ENCODE measurements at regions not wholly inside any gene's neighbourhood (a gene's known extent, or its start where the extent isn't known, plus 50 kb on each side); places are given as distances from the start of the nearest gene placed in this dataset.
A peak's percentile ranks its signal among the peaks of the same experiment; 100 is the strongest.

DNA sequence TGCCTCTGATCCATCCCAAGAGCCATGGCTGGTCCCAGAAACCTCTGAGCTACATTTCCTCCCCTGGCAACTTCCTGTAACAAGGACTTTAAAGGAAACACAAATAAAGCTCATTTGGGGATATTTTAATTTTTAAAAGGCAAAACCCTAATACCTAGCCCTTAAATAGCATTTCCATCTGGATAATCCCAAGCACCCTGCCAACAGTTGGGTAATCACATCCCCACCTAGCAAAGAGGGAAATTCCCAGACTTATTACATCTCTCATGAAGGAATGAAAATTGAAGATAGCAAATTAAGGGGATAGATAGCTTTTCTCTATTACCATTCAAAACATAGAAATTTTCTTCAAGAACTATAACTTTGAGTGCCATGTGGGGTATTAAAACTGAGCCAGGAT is 213.7 kb upstream of the BMP4 start:
- no peak for DNase-seq (ENCODE audit: low read depth in 4 of 4, low spot score in 2 of 4)

DNA sequence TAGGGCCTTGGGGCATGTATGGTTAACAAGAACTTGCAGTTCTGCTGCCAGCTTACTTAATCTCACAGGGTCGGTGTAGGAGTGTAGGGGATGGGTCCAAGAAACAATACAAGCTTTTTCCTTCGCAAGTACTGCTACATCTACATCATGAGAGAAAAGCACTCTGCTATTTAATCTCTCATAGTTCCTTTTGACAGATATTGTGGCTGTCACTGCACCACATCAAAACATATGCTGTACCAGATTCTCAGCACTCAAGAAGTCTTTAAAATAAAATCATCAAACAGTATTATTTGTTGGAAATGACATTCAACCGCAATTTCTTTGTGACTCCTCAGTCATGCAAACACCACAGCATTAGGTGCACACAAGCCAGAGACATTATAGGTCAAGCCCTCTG is 215.5 kb upstream of the BMP4 start:
- no peak for DNase-seq (ENCODE audit: low read depth in 4 of 4, low spot score in 2 of 4)

DNA sequence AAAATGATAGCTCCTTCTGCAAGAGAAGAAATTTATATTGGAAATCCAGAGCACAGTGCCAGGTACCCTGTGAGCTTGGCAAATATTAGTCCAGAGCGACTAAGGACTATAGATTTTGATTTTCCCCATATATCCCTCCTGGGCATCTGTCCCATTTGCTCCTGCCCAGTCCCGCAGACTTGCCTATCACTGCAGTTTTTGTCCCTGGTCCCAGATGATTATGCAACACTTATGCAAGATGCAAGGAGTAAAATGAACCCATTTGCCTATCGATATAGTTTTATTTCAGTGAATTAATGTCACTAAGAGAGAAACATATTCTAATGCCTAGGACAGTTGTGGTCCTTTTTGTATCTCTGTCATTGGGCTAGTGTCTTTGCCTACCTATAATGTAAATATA is 215.9 kb upstream of the BMP4 start:
- no peak for DNase-seq (ENCODE audit: low read depth in 4 of 4, low spot score in 2 of 4)

DNA sequence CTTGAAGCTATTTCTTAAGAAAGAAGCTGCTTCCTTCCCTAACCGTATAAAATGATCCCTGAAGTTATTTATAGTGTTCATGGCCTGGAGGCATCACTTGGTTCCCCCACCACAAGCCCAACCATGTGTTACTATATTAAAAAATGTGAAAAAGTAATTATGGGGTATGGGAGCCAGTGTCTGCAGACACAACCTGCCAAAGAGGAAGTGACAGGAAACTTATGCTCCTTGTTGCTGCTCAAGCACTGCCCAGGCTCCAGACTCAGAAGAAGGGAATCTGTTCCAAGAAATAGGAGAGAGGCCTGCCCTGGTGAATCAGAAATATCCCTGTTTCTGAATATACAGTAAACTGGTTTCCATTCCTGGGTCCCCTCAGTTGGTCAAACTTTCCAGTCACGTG is 217.2 kb upstream of the BMP4 start:
- DNase-seq (ENCODE audit: low read depth in 4 of 4, low spot score in 2 of 4): no peak

DNA sequence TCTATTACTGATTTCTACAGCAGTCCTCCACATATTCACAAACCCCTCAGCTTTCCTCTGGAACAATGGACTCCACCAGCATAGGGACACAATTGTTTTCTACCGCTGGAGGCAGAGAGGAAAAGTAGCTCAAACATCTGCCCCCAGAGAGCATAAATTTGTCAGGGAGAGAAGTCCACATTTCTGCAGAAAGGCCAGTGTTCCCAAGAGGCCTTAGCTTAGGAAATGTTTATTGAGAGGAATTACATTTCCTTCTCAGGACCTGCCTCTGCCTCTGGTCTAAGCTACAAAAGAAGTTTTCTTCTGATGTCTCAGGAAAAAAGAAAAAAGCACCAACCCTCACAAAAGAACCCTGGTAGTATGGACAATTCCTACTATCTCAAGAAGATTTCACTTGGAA is 217.8 kb upstream of the BMP4 start:
- peak in 1 of 4 donors; percentile 45 for DNase-seq (ENCODE audit: low read depth in 4 of 4, low spot score in 2 of 4)

DNA sequence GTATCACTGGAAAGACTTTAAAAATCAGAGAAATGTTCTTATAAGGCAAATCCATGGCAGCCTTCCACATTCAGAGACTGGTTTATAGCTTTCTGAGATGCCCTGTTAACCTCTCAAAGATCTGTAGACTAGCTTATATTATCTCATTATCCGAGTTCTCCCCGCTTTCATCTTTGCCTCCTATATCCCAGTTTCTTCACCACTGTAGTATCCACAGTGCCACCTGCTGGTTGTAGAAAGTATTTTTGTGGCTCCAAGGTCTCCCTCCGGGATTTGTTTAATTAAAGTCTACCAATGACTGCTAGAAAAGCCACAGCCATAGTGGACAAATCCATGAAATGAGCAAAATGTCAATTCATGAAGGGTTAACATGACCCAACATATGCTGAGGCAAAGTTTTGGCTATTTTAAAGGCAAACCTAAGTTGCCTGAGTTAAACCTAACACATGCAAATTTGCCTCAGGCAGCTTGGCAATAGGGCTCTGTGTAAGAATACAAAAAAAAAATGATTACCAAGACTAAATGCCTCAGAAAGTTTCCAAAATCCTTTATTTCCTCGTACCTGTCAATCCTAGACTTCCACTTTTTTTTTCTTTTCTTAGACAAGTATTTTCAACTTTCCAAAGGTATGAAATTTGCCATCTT is 218.8 kb upstream of the BMP4 start:
- peak; percentile 75 to 90 (median 84) for DNase-seq (ENCODE audit: low read depth in 4 of 4, low spot score in 2 of 4)

DNA sequence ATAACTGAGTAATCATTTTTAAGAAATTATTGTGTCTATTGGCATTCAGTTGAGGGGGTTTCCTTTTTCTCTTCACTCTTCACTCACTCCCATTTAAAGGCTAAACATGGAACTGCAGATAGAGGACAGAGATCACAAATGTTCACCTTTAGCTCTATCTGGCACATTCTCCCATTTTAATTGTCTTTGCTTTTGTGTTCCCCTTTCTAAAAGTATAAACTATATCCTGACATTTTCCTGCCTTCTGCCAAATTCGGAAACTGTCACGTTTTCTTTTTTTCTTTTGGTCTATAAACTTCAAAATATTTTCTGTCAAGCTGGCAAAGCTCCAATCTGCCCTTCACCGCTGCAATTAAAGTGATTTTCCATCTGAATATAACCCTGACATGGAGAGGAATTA is 219.8 kb upstream of the CDKN3 start:
- DNase-seq (ENCODE audit: low read depth in 4 of 4, low spot score in 2 of 4): no peak

DNA sequence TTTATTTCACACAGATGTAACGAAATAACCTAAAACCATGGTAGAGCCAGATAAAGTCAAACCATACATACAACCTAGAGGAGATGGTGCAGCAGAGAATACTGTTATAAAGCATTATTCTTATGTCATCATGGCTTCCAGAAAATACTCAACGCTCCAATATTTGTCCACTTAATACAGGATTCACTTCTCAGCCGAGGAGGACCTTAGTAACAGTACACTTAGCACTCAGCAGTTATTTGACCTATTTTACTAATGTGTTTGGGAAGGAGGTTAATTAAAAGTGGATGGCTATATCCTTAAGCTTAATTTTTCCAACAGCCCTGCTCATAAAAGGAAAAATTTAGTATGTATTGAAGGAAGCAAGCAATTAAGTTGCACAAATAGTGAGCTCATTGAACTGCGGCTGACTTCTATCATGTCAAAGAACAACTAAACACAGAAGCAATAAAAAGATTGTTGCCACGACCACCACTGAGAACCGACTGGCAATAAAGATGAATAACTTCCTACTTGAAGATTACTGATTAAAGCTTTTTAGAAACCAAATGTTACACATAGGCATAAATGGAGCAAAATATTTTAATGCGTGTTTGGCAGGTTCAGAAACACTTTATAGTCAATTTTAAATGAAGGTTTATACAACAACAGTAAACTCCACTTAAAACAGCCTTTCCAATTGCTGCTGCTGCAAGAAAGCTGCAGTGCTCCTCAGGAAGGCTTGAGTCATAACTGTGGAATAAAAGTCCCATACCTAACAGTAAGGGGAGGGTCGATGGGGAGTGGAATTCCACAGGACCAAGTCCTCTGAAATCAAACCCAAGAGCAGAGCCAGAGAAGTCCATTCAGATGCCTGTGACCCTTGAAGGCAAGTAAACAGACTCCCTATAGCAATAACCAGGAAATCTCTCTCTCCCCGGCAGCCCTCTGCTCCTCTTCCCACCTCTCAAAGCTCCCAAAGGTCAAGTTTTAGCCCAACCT is 218.9 kb upstream of the CDKN3 start:
- peak in 3 of 4 donors; percentile 52 to 62 (median 59) for DNase-seq (ENCODE audit: low read depth in 4 of 4, low spot score in 2 of 4)

DNA sequence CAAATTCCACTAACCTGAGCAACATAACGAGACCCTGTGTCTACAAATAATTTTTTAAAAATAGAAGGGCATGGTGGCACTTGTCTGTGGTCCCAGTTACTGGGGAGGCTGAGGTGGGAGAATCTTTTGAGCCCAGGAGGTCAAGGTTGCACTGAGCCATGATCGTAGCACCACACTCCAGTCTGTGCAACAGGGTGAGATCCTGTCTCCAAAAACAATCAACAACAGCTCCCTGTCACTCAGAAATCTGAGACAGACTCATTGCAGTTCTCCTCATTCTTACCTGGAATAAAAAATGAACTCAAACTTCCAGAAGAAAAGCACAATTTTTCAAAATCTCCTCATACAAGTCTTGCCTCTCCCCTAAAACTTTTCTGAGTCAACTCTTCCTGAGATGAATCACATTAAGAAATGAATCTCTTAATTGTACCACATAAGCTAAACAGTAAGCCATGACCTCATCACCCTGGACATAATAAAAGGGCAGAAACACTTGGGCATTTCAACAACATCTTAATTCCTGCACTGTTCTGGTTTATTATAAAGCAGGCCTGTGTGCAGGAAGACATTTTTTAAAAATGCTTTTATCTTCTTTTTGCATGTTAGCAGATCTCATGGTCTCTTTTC is 214.3 kb upstream of the CDKN3 start:
- no peak for DNase-seq (ENCODE audit: low read depth in 4 of 4, low spot score in 2 of 4)

DNA sequence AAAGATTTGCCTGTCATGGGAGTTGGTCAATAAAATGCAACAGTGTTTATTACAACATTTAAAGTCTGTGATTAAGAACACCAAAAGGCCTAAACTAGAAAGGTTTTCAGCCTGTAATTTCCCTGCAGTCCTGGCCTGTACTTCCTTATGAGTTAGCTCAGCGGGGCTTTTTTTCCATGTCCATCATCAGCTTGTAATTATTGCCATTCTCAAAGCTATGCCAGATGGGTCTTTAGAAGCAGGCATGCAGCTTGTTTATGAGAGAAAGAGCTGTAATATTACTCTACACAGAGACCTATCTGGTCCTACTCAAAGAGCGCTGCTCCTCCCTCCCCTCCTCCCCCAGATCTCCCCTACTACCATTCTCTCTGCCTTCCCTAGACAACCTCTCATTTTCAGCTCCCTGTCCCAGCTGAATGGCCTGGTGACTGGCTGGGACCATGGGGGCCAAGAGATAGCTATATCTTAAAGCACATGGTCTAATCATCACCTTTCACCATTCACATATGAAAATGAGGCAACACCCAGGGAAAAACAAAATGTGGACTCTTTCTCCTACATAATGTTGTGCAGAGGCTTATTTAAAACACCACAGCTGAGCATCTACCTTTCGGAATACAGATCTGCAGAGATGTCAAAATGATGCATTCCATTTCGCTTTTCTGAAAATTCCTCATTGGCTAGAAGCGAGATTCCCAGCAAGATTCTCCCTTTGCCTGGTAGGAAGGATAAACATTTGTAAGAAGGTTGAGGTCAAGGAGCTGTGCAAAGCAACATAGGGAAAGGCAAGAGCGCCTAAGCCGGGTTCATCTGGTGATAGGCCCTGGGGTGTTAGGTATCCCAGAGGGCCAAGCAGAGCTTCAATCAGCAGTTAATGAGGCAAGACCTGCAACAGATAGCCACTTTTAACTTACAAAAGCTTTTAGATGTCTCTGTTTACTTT is 209.7 kb upstream of the CDKN3 start:
- DNase-seq (ENCODE audit: low read depth in 4 of 4, low spot score in 2 of 4): peak in 2 of 4 donors; percentile 41 to 56

DNA sequence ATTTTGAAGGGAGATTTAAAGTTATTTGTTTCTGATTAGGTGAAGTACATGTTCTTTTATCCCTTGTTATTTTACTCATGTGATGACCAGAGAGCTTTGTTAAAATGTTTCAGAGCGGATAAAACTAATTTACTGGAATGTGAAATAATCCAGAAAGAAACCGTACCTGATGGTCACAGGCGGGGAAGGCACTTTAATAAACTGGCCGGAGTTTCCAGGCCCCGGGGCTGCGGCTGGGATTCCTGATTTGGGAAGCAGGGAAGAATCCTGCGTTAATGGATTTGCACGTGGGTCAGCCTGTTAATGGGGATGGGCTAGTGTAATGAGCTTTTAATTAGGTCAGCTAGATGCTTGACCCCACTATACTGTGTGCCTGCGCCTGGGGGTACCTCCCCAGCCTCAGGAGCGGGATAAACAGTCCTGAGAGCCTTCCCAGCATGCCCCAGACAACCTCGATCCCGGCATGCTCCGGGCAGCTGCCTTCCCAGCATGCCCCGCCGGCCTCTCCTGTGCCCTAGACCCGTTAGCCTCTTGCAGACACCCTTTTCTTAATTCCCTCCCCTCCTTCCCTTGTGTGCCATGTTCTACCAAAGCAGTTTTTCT is 208.6 kb upstream of the CDKN3 start:
- DNase-seq (ENCODE audit: low read depth in 4 of 4, low spot score in 2 of 4): no peak

DNA sequence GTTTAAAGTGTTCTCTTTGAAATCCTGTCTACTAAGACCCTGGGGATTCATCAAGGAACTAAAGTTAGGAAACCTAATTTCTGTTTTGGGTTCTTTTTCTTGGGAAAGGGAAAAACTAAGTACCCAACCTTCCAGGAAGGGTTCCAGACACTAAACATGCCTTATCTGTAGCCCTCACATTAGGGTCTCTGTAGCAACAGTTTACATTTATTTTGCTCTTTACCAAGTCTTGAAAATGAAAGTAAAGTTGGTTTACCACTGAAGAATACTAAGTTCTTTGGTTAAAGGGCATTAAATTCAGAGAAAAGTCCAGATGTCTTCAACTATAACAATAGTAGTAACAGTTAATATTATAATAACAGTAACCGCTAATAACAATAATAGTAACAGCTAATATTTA is 207.5 kb upstream of the CDKN3 start:
- no peak for DNase-seq (ENCODE audit: low read depth in 4 of 4, low spot score in 2 of 4)

DNA sequence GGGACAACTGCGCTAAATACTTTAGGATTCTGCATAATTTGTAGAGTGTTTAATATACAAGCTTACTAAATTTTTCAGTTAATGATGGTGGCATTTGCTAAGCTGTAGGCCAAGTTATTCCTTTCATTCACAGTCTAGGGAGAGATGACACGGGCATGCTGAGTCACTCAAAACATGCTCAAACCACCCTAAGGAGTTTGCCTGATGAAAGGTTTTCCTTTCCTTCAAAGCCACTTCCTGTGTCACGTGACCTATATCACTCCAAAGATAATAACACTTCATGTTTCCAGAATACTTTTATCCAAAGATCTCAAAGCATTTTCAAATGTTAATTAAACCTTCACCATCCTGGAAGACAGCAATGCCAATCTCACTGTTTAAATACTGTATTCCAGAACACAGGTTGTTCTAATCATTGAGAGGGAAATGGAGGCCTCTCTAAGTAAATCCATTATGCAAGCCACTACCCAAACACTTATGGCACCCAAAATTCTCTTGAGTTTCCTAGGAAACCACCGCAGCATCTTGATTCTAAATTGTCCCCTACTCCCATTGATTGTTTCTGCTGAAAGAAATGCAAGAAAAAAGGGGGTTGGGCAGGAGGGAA is 207.0 kb upstream of the CDKN3 start:
- DNase-seq (ENCODE audit: low read depth in 4 of 4, low spot score in 2 of 4): no peak

DNA sequence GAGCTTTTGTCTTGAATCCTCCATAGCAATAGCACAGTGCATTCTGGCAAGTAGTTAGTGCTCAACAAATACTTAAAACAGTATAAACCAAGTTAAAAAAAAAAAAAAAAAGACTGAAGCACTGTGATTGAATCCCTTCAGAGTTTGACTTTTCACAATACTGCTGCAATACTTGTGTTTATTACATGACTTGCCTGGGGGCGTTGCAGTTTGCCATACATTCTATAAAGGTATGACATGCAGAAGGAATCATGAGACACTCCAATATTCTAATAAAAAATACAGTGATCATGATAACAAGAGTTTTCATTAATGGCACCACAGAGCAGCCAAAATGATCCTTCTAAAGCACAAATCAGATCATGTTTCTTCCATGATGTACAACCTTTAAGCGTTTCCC is 205.0 kb upstream of the CDKN3 start:
- DNase-seq (ENCODE audit: low read depth in 4 of 4, low spot score in 2 of 4): no peak

DNA sequence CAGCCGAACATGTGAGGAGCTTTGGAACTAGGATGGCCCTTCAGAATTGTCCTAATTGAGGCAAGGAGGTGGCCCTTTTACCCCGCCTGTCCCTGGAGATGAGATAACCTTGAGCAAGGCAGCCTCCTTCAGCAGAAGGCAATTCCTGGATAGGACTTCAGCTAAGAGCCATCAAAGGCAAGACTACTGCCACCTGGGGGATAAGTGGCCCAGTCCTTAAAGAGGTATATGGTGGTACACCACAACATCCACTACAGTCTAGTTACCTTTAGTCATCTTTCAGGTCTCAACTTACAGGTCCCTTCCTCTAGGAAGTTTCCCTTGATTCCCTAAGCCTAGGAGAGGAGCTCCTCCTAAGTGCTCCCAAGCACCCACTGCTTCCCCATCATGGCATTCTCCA is 204.2 kb upstream of the CDKN3 start:
- no peak for DNase-seq (ENCODE audit: low read depth in 4 of 4, low spot score in 2 of 4)

DNA sequence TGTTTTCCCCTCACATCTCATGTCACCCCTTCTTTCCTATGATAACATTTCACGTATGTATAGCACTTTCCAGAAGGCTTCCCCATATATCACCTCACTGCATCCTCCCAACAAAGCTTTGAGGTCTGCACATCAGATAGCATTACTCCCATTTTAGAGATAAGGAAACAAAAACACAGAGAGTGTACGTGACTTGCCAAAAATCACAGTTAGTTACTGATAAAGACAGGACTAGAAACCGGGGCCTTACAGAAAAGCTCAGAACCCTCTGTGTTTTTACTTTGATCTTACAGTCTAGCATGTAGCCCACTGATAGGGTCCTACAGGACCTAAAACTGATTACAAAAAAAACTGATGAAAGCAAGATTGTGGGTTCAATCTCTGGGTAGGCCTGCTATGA is 202.9 kb upstream of the CDKN3 start:
- no peak for DNase-seq (ENCODE audit: low read depth in 4 of 4, low spot score in 2 of 4)

DNA sequence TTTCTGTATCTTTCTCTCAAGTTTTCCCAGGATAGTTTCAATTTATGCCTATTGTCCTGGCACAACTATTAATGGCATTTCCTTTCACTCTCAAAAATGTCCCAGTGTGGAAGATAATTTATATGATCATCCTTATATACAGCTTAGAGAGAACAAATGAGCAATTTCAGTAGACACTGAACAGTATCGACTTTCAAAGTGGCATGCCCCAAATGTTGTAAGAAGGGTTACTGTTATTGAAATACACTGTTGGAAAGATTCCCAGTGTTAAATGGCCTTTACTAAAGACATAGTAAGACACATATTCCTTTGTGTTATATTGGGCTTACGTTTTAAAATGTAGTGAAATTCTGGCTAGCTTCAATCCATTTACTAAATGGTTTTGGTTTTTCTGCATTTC is 202.3 kb upstream of the CDKN3 start:
- DNase-seq (ENCODE audit: low read depth in 4 of 4, low spot score in 2 of 4): no peak

DNA sequence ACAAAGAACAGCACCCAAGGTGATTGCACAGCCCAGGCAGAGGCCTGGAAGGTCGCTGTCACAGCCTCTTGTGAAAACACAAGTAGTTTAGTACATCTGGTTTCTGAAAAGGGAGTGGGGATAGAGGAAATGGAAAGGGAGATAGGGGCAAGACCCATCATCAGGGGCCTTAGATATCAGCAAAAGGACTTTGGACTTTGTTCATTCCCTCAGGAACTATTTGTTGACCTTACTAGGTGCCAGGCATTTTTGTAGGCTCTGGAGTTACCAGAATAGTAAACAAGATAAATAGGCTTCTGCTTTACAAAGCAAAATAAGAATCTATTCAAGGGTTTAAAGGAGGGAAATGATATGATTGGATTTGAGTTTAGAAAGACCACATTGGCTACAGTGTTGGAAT is 199.4 kb upstream of the CDKN3 start:
- DNase-seq (ENCODE audit: low read depth in 4 of 4, low spot score in 2 of 4): no peak

DNA sequence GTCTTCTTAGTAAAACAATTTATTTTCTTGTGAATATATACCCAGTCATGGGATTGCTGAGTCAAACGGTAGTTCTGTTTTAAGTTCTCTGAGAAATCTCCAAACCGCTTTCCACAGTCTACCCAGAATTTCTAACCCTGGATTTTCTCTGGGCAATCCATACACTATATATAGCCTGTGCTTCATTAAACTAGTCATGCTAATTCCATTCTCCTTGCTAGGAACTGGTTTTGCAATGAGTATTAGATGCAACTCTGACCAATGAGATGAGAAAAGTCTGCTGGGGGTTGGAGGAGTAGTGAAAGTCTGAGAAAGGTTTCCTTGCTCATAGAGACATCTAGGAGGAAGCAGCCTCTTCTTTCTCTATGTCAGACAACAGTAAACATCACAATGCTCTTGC is 196.1 kb upstream of the CDKN3 start:
- no peak for DNase-seq (ENCODE audit: low read depth in 4 of 4, low spot score in 2 of 4)

DNA sequence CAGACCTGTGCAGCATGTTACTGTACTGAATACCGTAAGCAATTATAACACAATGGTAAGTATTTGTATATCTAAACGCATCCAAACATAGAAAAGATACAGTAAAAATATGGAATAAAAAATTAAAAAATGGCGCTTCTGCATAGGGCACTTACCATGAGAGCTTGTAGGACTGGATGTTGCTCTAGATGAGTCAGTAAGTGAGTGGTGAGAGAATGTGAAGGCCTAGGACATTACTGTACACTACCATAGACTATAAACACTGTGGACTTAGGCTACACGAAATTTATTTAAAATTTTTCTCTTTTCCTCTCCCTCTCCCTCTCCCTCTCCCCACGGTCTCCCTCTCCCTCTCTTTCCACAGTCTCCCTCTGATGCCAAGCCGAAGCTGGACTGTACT is 194.5 kb upstream of the CDKN3 start:
- no peak for DNase-seq (ENCODE audit: low read depth in 4 of 4, low spot score in 2 of 4)

Measured in left renal cortex interstitium (tissue), 4 donors.